Natural killer cell treated with Interleukin-12 subunit alpha and Interleukin-12 subunit beta and Interleukin-15 and Interleukin-18, amount 100 ng/mL, for 72 hours (primary cell): ENCODE measurements at regions not wholly inside any gene's neighbourhood (a gene's known extent, or its start where the extent isn't known, plus 50 kb on each side); places are given as distances from the start of the nearest gene placed in this dataset.

Source experiments
- ATAC-seq, 2 donors: fragments of 150-1000 bp; cut with Tn5 transposase in 1 of 2; sonication (Bioruptor Pico), chemical (Tn5 transposase) in 1 of 2; 2 replicates each; pipeline ENCODE4 v1.10.0; 2021
- DNase-seq: peaks from one replicate; pipeline ENCODE4 v3.0.0; 2022; ENCODE audit warnings: low spot score
- H3K27ac Mint-ChIP-seq, 2 donors: 1 replicate in 1 of 2; 2 replicates in 1 of 2; pipeline ENCODE4 v1.8.0; 2022; ENCODE audit warnings: mixed read lengths in 2 of 2, mild to moderate bottlenecking in 1 of 2, moderate library complexity in 1 of 2
- H3K27me3 Mint-ChIP-seq, 2 donors: 1 replicate in 1 of 2; 2 replicates in 1 of 2; pipeline ENCODE4 v1.8.0; 2022; ENCODE audit warnings: mixed read lengths in 2 of 2
- H3K36me3 Mint-ChIP-seq: one replicate; pipeline ENCODE4 v1.8.0; 2022; ENCODE audit warnings: mixed read lengths
- H3K4me1 Mint-ChIP-seq, 2 donors: 1 replicate in 1 of 2; 2 replicates in 1 of 2; pipeline ENCODE4 v1.8.0; 2022; ENCODE audit warnings: low read depth in 2 of 2, mixed read lengths in 2 of 2, mild to moderate bottlenecking in 1 of 2
- H3K4me3 Mint-ChIP-seq: one replicate; pipeline ENCODE4 v1.8.0; 2022; ENCODE audit warnings: mixed read lengths
- H3K9me3 Mint-ChIP-seq: 2 replicates; pipeline ENCODE4 v1.8.0; 2022; ENCODE audit warnings: mixed read lengths

GRCh38 chr7:133132906-133133305, 51.0 kb upstream of the CHCHD3 start:
- Mint-ChIP-seq H3K36me3 (no peaks in the 10 kb centered on the region), H3K4me1 (no peaks in the 10 kb centered on the region), H3K4me3 (no peak overlapping the region), H3K27me3 (peaks cover 14 to 19% of the 10 kb centered on the region in 2 donors), H3K27ac (no peak overlapping the region), H3K9me3 (peaks cover 3% of the 10 kb centered on the region)
- DNase-seq (no peak), ATAC-seq (no peak)

DNA sequence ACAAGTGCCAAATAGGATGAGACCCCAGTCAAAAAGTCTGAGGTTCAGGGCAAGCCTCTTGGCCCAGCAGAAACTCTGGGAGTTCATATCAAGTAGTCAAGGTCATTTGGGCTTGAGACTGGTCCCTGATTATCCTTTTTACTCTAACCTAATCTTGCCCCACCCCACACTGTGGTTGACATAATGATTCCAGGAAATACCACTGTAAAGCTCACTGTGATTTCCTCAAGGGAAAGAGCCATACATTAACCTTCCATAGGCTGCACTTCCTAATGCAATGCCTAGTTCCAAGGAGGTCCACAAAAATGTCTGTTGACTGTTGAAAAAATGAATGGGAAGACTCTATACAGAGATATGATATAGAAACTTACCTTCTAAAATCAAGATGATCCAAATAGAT, 52.9 kb upstream of the CHCHD3 start:
- Mint-ChIP-seq H3K27me3 (peaks cover 18 to 22% of the 10 kb centered on the region in 2 donors), H3K4me1 (peaks cover 0 to 2% of the 10 kb centered on the region in 2 donors), H3K36me3 (no peaks in the 10 kb centered on the region), H3K9me3 (peaks cover 3% of the 10 kb centered on the region), H3K4me3 (no peak overlapping the region), H3K27ac (no peak overlapping the region)
- DNase-seq: no peak
- ATAC-seq: no peak

GRCh38 chr7:133135451-133135850, 53.6 kb upstream of the CHCHD3 start:
- ATAC-seq (no peak), DNase-seq (no peak)
- H3K36me3 Mint-ChIP-seq: no peaks in the 10 kb centered on the region
- no peaks in the 10 kb centered on the region for H3K9me3 Mint-ChIP-seq
- peaks cover 0 to 4% of the 10 kb centered on the region in 2 donors for H3K4me1 Mint-ChIP-seq
- peaks cover 21 to 22% of the 10 kb centered on the region in 2 donors for H3K27me3 Mint-ChIP-seq
- H3K27ac Mint-ChIP-seq: no peak overlapping the region
- no peak overlapping the region for H3K4me3 Mint-ChIP-seq

- Mint-ChIP-seq H3K36me3 (no peaks in the 10 kb centered on the region), H3K27me3 (peaks cover 21 to 24% of the 10 kb centered on the region in 2 donors), H3K4me3 (no peak overlapping the region), H3K9me3 (no peaks in the 10 kb centered on the region), H3K27ac (no peak overlapping the region), H3K4me1 (peaks cover 0 to 4% of the 10 kb centered on the region in 2 donors)
- ATAC-seq: no peak
- DNase-seq: no peak
Observed at GRCh38 chr7:133139350-133139749, 57.5 kb upstream of the CHCHD3 start.

- peaks cover 23 to 24% of the 10 kb centered on the region in 2 donors for H3K27me3 Mint-ChIP-seq
- ATAC-seq: no peak
- DNase-seq: no peak
- no peak overlapping the region for H3K4me3 Mint-ChIP-seq
- H3K9me3 Mint-ChIP-seq: no peaks in the 10 kb centered on the region
- no peak overlapping the region for H3K27ac Mint-ChIP-seq
- no peaks in the 10 kb centered on the region for H3K36me3 Mint-ChIP-seq
- peaks cover 0 to 4% of the 10 kb centered on the region in 2 donors for H3K4me1 Mint-ChIP-seq
Observed at GRCh38 chr7:133139801-133140200, 57.9 kb upstream of the CHCHD3 start.

DNA sequence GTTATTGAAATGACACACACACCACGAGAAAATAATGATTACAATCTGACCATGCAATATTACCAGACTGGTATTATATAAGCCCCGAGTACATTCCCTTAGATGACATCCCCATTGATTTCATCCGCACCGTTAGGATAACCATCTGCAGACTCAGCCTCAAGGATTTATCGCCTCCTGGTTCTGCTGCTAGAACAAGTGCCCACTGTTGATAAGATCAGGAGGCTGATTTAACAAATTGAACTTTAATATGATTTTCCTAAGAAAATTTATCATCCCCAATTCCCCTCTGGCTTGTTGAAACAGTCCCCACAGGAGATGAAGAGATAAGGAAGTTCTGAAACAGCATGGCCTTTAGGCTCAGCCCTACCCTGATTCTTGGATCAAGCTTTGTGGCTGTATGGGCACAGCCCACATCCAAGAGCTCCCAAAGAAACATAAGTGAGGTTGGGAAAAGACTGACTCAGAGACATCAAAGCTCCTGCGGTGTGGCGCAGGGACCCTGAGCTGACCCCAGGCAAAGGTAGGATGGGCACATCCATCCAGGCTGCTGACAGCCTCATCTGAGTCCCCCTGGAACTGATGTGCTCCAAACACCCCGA, 59.2 kb upstream of the CHCHD3 start:
- peaks cover 26 to 27% of the 10 kb centered on the region in 2 donors for H3K27me3 Mint-ChIP-seq
- H3K4me1 Mint-ChIP-seq: peaks cover 0 to 4% of the 10 kb centered on the region in 2 donors
- DNase-seq (no peak), ATAC-seq (no peak)
- no peaks in the 10 kb centered on the region for H3K36me3 Mint-ChIP-seq
- no peak overlapping the region for H3K27ac Mint-ChIP-seq
- H3K9me3 Mint-ChIP-seq: no peaks in the 10 kb centered on the region
- H3K4me3 Mint-ChIP-seq: no peak overlapping the region

- Mint-ChIP-seq H3K4me1 (no peaks in the 10 kb centered on the region), H3K4me3 (no peak overlapping the region), H3K36me3 (no peaks in the 10 kb centered on the region), H3K27me3 (peaks cover 16 to 37% of the 10 kb centered on the region in 2 donors), H3K27ac (no peak overlapping the region), H3K9me3 (peaks cover 3% of the 10 kb centered on the region)
- DNase-seq (no peak), ATAC-seq (no peak)
Observed at GRCh38 chr7:133150760-133151159, 68.9 kb upstream of the CHCHD3 start.

GRCh38 chr7:133152875-133153274, 71.0 kb upstream of the CHCHD3 start:
- DNase-seq (no peak), ATAC-seq (no peak)
- Mint-ChIP-seq H3K9me3 (peaks cover 3% of the 10 kb centered on the region), H3K4me3 (no peak overlapping the region), H3K27ac (no peak overlapping the region), H3K27me3 (peaks cover 12 to 31% of the 10 kb centered on the region in 2 donors), H3K4me1 (no peaks in the 10 kb centered on the region), H3K36me3 (no peaks in the 10 kb centered on the region)

DNA sequence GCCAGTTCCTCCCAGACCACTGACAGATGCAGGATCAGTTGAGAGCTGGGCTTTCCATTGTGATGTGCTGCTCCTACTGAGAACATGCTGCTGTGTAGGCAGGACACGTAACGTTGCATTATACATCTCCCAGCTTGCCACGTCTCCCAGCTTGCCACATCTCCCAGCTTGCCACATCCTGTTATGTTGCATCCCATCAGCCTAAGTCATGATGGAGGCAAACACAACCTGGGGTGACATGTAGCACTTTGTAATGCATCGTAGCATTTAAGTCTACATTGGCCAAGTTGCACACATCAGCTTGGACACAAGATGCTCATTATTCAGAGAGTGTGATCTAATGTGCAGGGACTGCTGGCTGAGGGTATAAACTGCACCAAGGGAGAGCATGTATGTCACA, 73.3 kb upstream of the CHCHD3 start:
- ATAC-seq (no peak), DNase-seq (no peak)
- Mint-ChIP-seq H3K9me3 (peaks cover 3% of the 10 kb centered on the region), H3K36me3 (no peaks in the 10 kb centered on the region), H3K4me1 (no peaks in the 10 kb centered on the region), H3K27ac (no peak overlapping the region), H3K4me3 (no peak overlapping the region), H3K27me3 (peaks cover 7 to 13% of the 10 kb centered on the region in 2 donors)

DNA sequence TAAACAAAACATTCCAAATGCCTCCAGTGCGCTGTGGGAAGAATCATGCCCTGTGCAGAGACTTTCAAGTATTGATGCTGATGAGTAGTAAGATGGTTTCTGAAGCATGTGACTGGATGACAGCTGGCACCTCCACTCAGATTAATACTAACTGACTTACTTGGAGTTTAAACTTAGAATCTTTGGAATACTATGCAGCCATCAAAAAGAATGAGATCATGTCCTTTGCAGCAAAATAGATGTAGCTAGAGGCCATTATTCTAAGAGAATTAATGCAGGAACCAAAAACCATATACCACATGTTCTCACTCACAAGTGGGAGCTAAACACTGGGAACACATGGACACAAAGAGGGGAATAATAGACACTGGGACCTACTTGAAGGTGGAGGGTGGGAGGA, 73.8 kb upstream of the CHCHD3 start:
- Mint-ChIP-seq H3K27me3 (peaks cover 8 to 13% of the 10 kb centered on the region in 2 donors), H3K4me3 (no peak overlapping the region), H3K36me3 (no peaks in the 10 kb centered on the region), H3K9me3 (peaks cover 3% of the 10 kb centered on the region), H3K27ac (no peak overlapping the region), H3K4me1 (no peaks in the 10 kb centered on the region)
- DNase-seq: no peak
- no peak for ATAC-seq

- Mint-ChIP-seq H3K4me1 (no peaks in the 10 kb centered on the region), H3K4me3 (no peak overlapping the region), H3K9me3 (peaks cover 3% of the 10 kb centered on the region), H3K27me3 (peaks cover 9 to 12% of the 10 kb centered on the region in 2 donors), H3K36me3 (no peaks in the 10 kb centered on the region), H3K27ac (no peak overlapping the region)
- DNase-seq: no peak
- no peak for ATAC-seq
Observed at GRCh38 chr7:133157045-133157444, 75.2 kb upstream of the CHCHD3 start.

DNA sequence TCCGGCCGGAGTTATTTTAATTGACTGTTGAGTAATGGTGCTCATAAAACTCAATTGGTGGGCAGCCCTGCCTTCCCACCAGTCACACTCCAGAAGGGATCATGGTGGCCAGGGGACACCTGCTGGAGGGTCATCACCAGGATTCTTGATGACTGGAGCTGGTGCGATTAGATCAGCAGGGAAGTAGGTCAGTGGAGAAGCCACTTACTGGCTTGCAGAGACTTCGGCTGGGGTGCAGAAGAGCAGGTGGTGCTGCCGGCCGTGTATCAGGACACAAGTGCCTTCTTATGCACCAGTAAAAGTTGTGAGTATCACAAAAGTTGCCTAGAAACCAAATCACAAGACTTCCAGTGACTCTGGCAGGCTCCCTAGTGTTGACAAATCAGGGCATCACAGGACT, 82.6 kb upstream of the CHCHD3 start:
- no peaks in the 10 kb centered on the region for H3K36me3 Mint-ChIP-seq
- no peak overlapping the region for H3K27ac Mint-ChIP-seq
- H3K4me3 Mint-ChIP-seq: no peak overlapping the region
- ATAC-seq: no peak
- H3K9me3 Mint-ChIP-seq: no peaks in the 10 kb centered on the region
- H3K4me1 Mint-ChIP-seq: no peaks in the 10 kb centered on the region
- DNase-seq: no peak
- peaks cover 24 to 45% of the 10 kb centered on the region in 2 donors for H3K27me3 Mint-ChIP-seq

DNA sequence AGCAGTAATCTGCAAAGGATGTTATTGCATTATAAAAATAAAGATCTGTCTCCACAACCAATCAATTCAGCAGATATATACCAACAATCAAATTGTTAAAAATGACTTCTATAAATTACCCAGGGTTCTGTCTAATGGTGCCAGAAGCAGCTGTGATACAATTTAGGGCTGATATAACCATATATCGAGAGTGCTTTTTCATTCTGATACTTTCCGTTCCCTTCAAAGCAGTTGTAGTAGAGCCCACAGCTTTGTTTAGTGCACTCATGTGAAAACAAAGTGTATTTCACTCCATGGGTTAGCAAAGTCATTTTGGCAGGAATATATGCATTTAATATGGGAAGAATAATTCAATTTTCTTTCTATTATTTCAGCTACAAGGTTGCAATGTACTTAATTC, 83.1 kb upstream of the CHCHD3 start:
- peaks cover 27 to 50% of the 10 kb centered on the region in 2 donors for H3K27me3 Mint-ChIP-seq

DNA sequence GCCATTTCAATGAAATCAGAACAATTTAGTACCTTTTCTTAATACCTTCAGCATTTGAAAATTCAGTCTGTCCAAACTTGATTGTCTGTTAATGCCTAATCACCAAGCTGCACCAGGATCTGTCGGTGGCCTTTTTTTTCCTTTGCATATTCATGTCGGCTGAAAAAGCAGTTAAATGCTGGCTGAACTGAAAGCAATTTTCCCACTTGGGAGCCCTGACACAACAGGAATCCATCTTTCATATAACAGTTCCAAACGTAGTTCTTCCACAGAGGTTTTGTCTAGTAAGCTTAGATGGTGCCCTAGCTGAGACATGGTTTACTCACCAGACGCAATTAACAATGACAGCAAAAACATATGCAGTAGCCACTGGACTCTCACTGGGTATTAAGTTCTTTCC, 83.6 kb upstream of the CHCHD3 start:
- Mint-ChIP-seq H3K27me3 (peaks cover 30 to 55% of the 10 kb centered on the region in 2 donors), H3K4me1 (no peaks in the 10 kb centered on the region), H3K36me3 (no peaks in the 10 kb centered on the region), H3K27ac (no peak overlapping the region), H3K4me3 (no peak overlapping the region), H3K9me3 (no peaks in the 10 kb centered on the region)
- ATAC-seq (no peak), DNase-seq (no peak)

More for the DNA sequence above, 83.1 kb upstream of the CHCHD3 start:
- Mint-ChIP-seq H3K27ac (no peak overlapping the region), H3K4me1 (no peaks in the 10 kb centered on the region), H3K4me3 (no peak overlapping the region), H3K36me3 (no peaks in the 10 kb centered on the region), H3K9me3 (no peaks in the 10 kb centered on the region)
- ATAC-seq (no peak), DNase-seq (no peak)

GRCh38 chr7:133167300-133167699, 85.4 kb upstream of the CHCHD3 start:
- no peaks in the 10 kb centered on the region for H3K36me3 Mint-ChIP-seq
- no peak overlapping the region for H3K4me3 Mint-ChIP-seq
- H3K4me1 Mint-ChIP-seq: no peaks in the 10 kb centered on the region
- ATAC-seq: no peak
- no peaks in the 10 kb centered on the region for H3K9me3 Mint-ChIP-seq
- no peak overlapping the region for H3K27ac Mint-ChIP-seq
- no peak for DNase-seq
- H3K27me3 Mint-ChIP-seq: peaks cover 28 to 68% of the 10 kb centered on the region in 2 donors
